Epithelial cell of proximal tubule (primary cell): ENCODE measurements at regions not wholly inside any gene's neighbourhood (a gene's known extent, or its start where the extent isn't known, plus 50 kb on each side); places are given as distances from the start of the nearest gene placed in this dataset.

Experiments
- DNase-seq: peaks from one replicate; pipeline ENCODE4 v3.0.0-alpha.2; 2011; ENCODE audit warnings: low read depth
- H3K4me3 ChIP-seq: 2 replicates; pipeline ENCODE4 v1.5.1; 2011; ENCODE audit warnings: low read depth, mild to moderate bottlenecking, low read length
- TF ChIP-seq, protein P1 (sequence below): conservative IDR thresholded peaks from 2 replicates; pipeline ENCODE4 v1.5.1; 2012; ENCODE audit warnings: low read depth, mild to moderate bottlenecking, low read length

GRCh38 chr2:66217039-66217585 lies 217.8 kb upstream of the MEIS1 start:
- TF ChIP-seq, protein P1, sequence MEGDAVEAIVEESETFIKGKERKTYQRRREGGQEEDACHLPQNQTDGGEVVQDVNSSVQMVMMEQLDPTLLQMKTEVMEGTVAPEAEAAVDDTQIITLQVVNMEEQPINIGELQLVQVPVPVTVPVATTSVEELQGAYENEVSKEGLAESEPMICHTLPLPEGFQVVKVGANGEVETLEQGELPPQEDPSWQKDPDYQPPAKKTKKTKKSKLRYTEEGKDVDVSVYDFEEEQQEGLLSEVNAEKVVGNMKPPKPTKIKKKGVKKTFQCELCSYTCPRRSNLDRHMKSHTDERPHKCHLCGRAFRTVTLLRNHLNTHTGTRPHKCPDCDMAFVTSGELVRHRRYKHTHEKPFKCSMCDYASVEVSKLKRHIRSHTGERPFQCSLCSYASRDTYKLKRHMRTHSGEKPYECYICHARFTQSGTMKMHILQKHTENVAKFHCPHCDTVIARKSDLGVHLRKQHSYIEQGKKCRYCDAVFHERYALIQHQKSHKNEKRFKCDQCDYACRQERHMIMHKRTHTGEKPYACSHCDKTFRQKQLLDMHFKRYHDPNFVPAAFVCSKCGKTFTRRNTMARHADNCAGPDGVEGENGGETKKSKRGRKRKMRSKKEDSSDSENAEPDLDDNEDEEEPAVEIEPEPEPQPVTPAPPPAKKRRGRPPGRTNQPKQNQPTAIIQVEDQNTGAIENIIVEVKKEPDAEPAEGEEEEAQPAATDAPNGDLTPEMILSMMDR: no peak
- DNase-seq: no peak
- no peak overlapping the region for H3K4me3 ChIP-seq

DNA sequence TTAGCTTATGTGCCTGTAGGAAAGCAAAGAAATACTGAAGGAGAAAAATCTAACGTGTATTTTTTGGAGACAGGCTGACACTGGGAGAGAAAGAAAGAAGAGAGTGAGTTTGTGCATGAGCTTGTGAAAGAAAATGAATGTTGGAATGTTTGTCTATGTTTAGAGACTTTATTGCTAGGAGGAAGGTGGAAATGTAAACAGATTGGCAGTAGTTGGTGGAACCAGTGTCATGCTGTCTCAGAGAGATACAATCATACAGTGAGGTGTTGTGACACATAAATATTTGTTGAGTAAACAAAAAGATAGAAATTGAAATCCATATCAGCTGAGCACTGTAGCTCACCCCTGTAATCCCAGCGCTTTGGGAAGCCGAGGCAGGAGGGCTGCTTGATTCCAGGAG lies 222.2 kb upstream of the MEIS1 start:
- no peak overlapping the region for H3K4me3 ChIP-seq
- TF ChIP-seq, protein P1: no peak
- DNase-seq: no peak

DNA sequence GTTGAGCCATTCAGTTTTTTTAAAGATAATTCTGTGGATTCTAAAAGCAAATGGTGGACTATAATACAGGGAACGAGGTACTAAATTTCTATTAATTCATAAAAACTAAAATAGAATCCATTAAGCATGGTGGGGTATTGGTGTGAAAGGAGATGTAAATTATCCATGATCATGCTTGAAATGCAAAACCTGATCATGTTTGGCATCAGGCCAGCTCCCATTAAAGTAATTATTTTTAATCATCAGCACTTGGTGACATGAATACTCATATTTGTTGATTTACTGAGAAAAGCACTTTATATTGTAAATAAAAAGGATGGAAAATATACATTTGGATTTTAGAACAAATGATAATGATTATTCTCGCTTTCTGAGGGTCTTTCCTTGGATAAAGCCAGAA lies 232.3 kb upstream of the MEIS1 start:
- no peak overlapping the region for H3K4me3 ChIP-seq
- TF ChIP-seq, protein P1: no peak

DNA sequence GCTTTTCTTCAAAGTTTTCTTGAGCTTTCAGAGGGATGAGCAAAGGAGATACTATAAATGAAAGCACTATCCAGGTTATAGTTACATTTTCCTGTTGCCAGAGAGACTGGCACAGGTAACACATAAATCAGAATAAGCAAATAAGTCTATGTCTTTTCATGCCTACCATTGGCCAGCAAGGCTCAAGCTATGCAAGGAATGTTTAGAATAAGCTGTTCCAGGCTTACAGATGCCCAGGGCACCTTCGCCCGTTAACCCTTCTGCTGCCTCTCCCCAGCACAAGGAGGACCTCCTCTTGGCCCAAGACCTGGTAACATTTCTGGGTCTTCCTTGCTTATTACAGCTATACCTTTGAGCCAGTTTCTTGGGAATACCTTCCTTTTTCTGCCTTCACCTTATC lies 233.7 kb upstream of the MEIS1 start:
- no peak for DNase-seq
- H3K4me3 ChIP-seq: no peak overlapping the region
- TF ChIP-seq, protein P1: no peak

More for the DNA sequence above, 232.3 kb upstream of the MEIS1 start:
- DNase-seq: no peak

DNA sequence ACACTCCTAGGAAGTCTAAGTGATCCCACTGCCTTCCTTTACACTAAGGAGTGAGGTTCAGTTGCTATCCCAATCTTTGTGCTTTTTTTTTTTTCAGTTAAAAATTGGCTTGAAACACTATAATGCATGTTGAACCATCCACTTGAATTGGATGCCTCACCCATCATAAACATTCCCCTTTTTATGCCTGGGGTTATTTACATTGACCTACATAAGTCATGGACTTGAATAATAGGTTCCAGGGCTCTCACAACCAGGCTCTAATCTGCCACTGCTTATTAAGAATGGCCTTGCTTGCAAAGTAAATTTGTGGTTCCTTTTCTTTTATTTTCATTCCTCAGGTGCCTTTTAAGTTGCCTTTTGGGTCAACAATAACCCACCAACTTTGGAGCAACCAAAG lies 236.1 kb upstream of the MEIS1 start:
- no peak overlapping the region for H3K4me3 ChIP-seq
- TF ChIP-seq, protein P1: no peak
- no peak for DNase-seq

- TF ChIP-seq, protein P1: no peak
- no peak for DNase-seq
- no peak overlapping the region for H3K4me3 ChIP-seq
Observed at GRCh38 chr2:66192888-66193287, 242.0 kb upstream of the MEIS1 start.

GRCh38 chr2:66191311-66191710 lies 243.6 kb upstream of the MEIS1 start:
- TF ChIP-seq, protein P1: no peak
- DNase-seq: no peak
- no peak overlapping the region for H3K4me3 ChIP-seq
